ENCODE measurements at regions not wholly inside any gene's neighbourhood (a gene's known extent, or its start where the extent isn't known, plus 50 kb on each side); places are given as distances from the start of the nearest gene placed in this dataset.

DNA sequence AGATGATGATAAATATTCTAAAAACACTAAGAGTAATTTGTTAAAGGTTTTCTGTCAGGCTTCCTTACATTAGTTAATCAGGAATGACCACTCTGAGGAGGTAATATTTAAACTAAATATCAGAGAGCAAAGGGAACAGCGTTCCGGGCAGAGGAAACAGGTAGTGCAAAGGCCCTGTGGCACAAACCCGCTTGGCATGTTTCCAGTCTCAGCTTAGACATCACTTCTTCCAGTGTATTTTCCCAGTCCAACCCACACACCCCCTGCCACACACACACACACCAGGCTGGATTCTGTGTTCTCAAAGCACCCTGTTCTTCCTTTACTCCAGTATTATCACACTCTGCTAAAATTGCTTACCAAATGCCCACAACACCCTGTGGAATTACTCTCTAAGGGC lies 247.1 kb downstream of the RPS29 start:
- TF ChIP-seq, protein P1, sequence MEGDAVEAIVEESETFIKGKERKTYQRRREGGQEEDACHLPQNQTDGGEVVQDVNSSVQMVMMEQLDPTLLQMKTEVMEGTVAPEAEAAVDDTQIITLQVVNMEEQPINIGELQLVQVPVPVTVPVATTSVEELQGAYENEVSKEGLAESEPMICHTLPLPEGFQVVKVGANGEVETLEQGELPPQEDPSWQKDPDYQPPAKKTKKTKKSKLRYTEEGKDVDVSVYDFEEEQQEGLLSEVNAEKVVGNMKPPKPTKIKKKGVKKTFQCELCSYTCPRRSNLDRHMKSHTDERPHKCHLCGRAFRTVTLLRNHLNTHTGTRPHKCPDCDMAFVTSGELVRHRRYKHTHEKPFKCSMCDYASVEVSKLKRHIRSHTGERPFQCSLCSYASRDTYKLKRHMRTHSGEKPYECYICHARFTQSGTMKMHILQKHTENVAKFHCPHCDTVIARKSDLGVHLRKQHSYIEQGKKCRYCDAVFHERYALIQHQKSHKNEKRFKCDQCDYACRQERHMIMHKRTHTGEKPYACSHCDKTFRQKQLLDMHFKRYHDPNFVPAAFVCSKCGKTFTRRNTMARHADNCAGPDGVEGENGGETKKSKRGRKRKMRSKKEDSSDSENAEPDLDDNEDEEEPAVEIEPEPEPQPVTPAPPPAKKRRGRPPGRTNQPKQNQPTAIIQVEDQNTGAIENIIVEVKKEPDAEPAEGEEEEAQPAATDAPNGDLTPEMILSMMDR (IDR thresholded peaks at IDR 0.05): no peak
- TF ChIP-seq ZFX (IDR thresholded peaks at IDR 0.05; ENCODE audit: borderline replicate concordance): no peak

All from 22Rv1 (cell line).